GDM1 (cell line): ENCODE measurements at regions not wholly inside any gene's neighbourhood (a gene's known extent, or its start where the extent isn't known, plus 50 kb on each side); places are given as distances from the start of the nearest gene placed in this dataset.

Experiments used
- DNase-seq: peaks from one replicate; lab custom pipeline; 2025; lab: John Stamatoyannopoulos, UW

GRCh38 chr11:112822478-112823274 lies 138.5 kb upstream of the NCAM1 start:
- no peak for DNase-seq

DNA sequence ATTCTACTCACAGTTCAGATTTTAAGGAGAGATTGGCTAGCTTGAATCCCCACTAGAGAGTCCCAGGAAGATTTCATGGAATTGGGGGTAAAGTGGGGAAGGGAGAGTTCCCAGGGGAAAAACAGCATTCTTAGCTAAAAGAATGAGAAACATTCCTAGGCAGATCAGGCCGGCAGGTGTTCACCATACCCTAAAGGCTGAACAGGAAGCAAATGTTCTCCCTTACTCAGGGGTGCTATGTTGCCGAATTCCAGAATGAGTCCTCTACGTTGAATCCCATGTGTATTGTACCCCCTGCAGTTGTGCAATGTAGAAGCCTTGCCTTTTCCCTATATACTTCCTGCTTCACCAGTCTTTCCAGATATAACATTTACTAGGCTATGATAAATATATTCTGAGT lies 135.2 kb upstream of the NCAM1 start:
- DNase-seq = no peak

- DNase-seq = no peak
Measured at GRCh38 chr11:112826788-112827187, 134.4 kb upstream of the NCAM1 start.

GRCh38 chr11:112828421-112828820 lies 132.8 kb upstream of the NCAM1 start:
- DNase-seq = no peak

GRCh38 chr11:112829971-112830654 lies 131.1 kb upstream of the NCAM1 start:
- no peak for DNase-seq

- DNase-seq = no peak
Measured at GRCh38 chr11:112831041-112831440, 130.2 kb upstream of the NCAM1 start.

GRCh38 chr11:112831969-112832766 lies 129.1 kb upstream of the NCAM1 start:
- no peak for DNase-seq

DNA sequence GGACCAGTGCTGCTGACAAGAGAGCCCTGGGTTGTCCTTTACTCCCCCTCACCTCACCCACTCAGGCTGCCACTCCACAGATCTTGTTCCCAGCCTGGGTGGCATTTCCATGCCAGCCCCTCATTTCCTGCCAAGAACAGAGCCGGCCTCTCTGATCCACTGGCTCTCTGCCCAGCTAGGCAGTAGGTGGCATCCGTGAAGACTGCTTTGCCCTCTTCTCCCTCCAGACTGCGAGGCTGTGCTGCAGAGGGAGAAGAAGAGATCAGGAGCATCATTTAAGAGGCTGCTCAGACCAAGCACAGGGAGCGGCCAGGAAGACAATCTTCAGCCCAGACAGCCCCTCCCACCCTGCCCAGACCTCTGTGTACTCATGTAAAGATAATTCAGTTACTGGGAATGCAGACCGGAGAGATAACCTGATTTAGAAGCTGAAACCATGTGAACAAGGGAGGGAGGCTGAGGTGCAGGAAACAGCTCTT lies 126.9 kb upstream of the NCAM1 start:
- no peak for DNase-seq

GRCh38 chr11:112835591-112836255 lies 125.5 kb upstream of the NCAM1 start:
- DNase-seq = no peak

- DNase-seq = no peak
Measured at GRCh38 chr11:112836256-112836602, 125.0 kb upstream of the NCAM1 start.

- DNase-seq = no peak
Measured at GRCh38 chr11:112837162-112837826, 123.9 kb upstream of the NCAM1 start.

DNA sequence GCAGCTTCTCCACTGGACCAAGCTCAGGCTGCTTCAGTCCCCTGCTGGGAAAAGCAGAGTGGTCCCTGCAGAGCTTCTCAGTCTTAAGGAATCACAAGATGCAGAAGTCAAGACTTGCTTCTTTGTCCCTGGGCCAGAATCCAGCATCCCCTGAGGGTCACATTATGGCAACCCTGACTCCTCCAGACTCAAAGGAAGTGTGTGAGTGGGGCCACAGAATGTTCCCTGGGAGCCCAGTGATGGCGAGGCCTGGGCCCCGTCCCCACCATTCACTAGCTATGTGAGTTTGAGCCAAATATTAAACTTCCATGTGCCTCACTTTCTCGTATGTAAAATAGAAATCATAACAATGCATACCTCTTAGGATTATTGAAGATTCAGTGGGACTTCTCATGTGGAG lies 122.2 kb upstream of the NCAM1 start:
- DNase-seq = no peak

DNA sequence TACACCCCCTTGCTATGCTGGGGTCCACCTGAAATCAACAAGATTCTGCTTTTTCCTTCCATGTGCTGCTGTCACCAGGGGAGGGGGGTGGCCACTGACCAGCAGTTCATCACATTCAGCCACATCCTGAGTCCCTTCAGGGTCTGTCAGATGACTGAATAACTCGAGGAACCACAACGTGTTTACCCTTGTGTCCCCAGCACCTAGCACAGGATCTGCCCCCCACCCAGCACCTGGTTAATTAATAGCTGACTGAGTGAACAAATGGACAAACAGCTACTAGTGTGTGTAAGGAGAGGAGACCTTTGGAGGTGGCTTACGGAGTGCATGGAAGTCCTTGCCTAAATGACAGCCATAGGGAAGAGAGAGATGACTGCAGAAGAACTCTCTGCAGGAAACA lies 119.5 kb upstream of the NCAM1 start:
- no peak for DNase-seq

DNA sequence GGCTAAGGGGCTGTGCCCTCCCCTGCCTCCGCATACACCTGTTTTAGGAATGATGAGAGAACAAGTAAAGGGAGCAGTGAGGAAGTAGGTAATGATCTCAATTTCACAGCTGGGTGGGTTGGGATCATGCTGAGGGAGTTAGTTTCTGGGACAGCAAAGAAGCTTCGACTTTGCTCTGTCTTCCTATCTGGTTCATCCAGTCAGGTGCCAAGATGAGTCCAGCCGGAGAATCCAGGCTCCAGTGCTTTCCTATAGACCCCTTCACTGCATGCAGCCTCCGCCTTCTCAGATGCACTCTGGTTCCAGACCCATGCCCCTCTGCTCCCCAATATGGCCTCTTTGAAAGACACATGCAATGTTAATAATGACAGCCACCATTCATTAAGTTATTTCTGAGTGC lies 119.1 kb upstream of the NCAM1 start:
- DNase-seq = no peak

GRCh38 chr11:112844517-112844916 lies 116.7 kb upstream of the NCAM1 start:
- no peak for DNase-seq

GRCh38 chr11:112847568-112847967 lies 113.7 kb upstream of the NCAM1 start:
- DNase-seq = no peak

- no peak for DNase-seq
Measured at GRCh38 chr11:112852143-112852866, 108.9 kb upstream of the NCAM1 start.

DNA sequence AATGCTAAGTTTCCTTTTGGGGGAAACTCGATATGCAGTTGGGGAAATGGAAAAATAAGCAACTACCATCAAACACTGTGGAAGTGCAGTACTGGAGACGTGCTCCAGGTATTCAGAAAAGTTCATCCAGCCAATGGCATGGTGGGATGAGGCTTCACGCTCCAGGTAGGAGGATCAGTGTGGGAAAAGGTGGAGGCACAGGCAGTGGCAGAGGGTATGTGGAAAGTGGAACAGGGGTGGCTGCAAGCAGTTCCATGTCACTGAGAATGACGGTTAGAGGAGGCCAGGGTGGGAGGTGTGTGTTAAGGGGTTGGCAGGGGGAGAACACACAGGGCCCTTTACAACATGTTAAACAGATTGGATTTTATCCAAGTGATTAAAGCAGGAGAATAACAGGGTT lies 105.1 kb upstream of the NCAM1 start:
- no peak for DNase-seq

DNA sequence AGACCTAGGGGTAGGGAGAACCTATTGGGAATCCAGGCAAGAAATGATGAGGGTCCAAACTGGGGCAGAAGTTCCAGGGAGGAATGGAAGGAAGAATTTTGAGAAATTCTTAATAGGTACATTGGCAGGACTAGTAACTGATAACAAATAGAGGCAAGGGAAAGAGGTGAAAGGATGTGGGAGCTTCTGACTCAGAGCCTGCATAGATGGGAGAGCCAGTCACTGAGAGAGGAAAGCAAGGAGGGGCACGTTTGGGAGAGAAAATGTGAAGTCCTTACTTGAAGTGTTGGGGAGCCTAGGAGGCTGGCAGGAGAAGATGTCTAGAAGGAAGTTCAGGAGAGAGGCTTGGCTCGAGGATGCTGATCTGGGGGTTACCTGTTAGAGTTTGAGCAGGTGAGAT lies 104.6 kb upstream of the NCAM1 start:
- DNase-seq = no peak

- DNase-seq = no peak
Measured at GRCh38 chr11:112858289-112859023, 102.8 kb upstream of the NCAM1 start.
